NCI-H2081 (cell line): ENCODE measurements at regions not wholly inside any gene's neighbourhood (a gene's known extent, or its start where the extent isn't known, plus 50 kb on each side); places are given as distances from the start of the nearest gene placed in this dataset.
"Not testable (repeated sequence)": the region's sequence is repeated elsewhere in the genome, so short reads cannot be mapped to it uniquely, and the experiment has no call there.

Experiments
- DNase-seq, 2 experiments: peaks; one replicate each; lab custom pipeline; 2025; lab: John Stamatoyannopoulos, UW

- no peak for DNase-seq
Measured at GRCh38 chr20:55685425-55685824, 319.9 kb downstream of the CBLN4 start.

GRCh38 chr20:55684578-55684977 is 320.7 kb downstream of the CBLN4 start:
- DNase-seq, result no peak

DNA sequence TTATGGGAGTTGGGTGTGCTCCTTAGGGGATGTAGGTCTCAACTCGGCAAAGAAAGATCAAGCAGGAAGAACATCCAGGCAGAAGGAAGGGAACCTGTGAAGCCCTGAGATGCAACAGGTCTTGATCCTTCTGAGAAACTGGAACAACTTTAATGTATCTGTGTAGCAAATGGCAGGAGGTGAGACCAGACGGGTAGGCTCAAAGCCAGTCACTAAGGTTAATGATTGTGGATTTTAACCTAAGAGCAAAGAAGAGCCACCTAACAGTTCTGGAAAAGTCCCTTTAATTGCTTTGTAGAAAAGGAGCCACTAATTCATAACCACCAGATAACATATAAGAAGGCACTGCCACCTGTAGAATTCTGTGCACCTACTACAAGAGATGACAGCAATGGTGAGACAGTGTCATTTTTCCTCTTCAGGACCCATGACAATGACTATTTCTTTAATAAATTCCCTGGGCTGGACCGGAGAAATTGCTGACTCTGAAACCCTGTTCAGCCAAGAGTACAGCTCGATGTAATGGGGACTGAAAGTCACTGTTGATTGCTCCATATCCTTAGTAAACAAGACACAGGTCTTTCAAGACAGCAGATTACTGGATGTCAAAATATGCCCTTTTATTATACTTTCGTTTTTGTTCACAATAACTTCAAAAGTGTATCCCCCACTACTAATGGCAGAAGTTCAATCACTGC is 326.2 kb downstream of the CBLN4 start:
- no peak for DNase-seq

DNA sequence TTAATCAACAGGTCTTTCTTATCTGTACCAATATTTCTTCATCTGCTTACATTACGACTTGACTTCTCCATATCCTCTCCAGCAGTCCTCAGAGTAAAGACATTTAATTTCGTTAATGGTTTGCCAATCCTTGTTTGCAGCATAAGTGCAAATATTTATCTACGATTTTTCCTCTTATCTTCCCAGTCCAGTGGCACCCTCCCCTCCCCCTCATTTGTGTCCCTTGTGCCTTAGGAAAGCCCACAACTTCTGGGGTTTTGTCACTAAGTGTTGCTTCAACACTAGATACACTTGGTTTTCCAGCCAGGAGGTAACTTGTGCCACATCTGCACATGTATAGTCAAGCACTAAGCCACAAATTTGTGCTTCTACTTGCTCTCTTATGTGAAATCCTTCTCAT is 327.2 kb downstream of the CBLN4 start:
- DNase-seq, result no peak

GRCh38 chr20:55677011-55677410 is 328.3 kb downstream of the CBLN4 start:
- no peak for DNase-seq

DNA sequence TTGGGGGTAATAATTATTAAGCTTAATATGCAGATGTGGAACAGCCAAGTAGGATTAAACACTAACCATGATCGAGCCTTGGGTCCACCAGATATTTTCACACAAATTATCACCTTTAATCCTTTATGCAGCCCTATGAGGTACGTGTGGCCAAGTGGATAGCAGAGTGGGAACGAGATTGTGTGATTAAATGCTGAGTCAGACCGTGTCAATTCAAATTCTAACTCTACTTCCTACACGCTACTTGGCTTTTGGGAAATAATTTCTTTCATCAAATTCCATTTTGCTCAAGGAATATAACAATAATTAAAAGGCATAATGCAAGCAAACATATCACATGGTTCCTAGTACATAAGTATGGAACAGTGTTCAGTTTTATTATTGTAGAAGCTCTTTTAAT is 329.2 kb downstream of the CBLN4 start:
- DNase-seq, result no peak

- DNase-seq, result no peak
Measured at GRCh38 chr20:55668631-55669030, 336.7 kb downstream of the CBLN4 start.

DNA sequence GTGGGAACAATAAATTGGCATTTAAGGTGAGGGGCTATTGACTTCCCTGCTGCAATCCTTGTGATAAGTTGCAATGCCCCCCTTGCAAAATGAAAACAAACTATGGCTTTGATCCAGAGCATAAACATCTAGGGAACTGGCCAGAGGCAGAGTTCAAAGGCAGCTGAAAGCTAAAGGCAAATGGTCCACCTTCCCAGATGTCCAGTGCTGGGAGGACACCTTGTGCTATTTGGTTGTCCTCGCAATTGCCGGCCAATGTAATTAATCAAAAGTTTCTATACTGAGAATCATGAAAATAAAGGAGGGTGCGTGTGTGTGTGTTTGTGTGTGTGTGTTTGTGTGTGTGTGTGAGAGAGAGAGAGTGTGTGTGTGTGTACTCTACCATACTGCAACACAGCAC is 337.4 kb downstream of the CBLN4 start:
- DNase-seq, result no peak

DNA sequence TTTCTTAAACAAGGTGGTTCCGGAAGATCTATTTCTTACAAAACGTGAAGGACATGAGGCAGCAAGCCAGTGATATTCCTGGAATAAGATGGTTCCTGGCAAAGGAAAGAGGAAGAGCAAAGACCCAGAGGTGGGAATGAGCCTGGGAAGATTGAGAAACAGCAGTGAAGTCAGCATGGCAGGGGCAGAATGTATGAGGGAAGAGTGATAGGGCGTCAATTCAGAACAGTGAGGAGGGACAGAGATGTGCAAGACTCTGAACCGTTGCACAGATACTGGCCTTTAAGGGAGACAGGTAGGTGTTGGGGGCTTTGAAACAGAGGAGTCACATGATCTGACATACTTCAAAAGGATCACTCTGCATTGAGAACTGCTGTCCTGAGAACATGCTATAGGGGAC is 338.3 kb downstream of the CBLN4 start:
- no peak for DNase-seq

DNA sequence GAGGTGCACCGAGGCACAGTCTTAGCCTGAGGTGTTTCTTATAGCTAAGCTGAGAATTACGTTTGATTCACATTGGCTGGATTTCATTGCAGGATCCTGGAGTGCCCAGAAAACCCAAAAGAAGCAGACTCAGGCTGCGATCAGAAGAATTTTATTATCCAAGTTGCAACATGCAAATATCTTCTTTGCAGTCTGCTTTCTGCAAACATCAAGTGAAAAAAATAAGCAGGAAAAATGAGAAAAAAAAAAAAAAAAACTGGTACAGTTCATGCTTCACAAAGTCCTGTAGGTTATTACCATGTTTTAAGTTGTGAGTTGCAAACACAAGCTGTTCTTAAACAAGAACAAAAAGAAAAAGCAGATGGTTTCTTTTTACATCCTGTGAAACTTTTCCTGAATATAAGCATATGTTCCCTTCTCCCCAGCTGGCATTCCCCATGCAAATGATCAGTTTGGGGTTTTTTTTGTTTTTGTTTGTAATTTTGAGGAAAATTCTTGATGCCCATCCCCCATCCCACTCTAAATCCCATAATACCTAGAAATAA is 349.0 kb downstream of the CBLN4 start:
- no peak for DNase-seq

DNA sequence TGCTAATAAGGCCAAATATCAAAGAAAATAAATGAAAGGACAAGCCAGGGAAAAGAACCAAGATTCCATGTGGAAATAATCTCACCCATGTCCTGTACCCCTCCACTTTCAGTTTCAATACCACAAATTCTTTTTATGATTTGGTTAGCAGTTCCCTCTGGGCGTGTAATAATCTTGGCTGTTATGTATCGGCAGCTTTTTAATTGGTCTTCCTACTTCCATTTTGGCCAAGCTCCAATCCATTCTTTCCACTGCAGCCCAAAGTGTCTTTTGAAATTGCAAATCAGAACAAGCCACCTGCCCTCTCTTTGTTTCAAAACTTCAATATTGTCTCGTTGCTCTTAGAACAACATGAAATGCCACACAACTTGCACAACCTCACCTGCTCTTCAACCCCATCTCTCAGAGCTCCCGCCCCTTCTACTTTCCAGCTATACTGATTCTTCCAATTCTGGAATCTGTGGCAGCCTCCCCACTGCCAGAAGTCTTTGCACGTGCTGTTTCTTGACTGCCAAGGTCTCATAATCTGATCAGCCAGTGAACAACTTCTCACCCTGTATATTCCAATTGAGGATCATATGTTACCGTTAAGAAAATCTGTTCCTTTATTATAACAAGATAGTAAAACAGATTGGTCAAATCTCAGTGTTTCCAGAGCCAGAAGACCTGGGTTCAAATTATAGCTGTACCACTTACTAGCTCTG is 354.5 kb downstream of the CBLN4 start:
- DNase-seq, result no peak

DNA sequence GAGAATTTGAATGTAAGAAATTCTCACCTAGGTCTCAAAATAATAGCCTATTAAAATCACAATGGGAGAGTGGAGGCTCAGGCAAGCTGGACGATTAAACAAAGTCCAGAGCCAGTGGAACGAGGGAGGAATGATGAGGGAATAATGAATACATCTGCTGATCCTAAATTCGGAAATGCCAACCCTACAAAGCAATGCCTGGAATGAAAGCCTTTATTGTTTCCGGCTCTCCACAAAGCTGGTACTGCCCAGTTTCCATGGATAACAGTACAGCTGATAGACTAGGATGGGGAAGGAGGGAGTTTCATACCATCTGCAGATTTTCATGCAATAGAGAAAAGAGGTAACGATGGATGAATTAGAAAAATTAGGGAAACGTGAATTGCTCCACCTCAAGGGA is 356.1 kb downstream of the CBLN4 start:
- DNase-seq, result no peak

DNA sequence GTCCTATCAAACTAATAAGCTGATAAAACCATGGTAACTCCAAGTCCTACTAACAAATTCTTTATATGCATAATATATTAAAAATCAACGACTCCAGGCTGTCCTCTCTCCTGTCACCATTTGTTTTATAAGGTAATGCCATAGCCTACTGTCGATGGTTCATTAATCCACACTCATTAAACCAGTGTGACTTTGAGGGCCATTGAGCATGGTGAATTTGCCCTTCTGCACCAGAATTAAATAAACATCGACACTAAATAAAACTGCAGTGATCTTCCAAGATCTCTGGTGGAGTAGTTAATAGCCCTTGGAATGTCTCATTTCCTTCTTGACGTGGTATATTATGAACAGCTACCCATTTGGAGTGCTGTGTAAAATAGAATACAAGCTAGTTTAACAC is 358.5 kb downstream of the CBLN4 start:
- no peak for DNase-seq

DNA sequence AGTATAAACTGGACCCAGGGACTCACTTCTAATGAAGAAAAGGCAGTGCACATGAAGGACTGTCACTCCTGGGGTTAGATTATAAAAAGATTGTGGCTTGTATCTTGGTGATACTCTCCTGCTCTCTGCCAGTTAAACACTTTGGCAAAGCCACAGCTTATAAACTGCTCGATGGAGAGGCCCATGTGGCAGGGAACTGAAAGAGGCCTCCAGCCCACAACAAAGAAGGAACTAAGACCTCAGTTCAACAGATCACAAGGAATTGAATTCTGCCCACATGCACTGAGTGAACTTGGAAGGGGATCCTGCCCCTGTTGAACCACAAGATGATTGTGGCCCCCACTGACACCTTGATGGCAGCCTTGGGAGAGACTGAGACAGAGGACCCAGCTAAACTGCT is 363.8 kb downstream of the CBLN4 start:
- DNase-seq, result no peak

- no peak for DNase-seq
Measured at GRCh38 chr20:55635870-55636269, 369.4 kb downstream of the CBLN4 start.

- DNase-seq, result no peak
Measured at GRCh38 chr20:55632592-55632991, 372.7 kb downstream of the CBLN4 start.

DNA sequence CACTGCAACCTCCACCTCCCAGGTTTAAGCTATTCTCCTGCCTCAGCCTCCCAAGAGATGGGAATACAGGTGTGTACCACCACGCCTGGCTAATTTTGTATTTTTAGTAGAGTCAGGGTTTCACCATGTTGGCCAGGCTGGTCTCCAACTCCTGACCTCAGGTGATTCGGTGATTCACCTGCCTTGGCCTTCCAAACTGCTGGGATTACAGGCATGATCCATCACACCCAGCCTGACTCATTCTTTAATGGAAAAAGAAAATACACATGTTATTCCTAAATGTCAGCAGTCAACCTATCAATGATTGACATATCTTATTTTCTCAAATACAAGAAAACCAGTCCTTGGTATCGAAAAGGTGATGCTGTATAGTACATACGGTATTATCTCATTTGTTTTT is 376.2 kb downstream of the CBLN4 start:
- not testable (repeated sequence) for DNase-seq

DNA sequence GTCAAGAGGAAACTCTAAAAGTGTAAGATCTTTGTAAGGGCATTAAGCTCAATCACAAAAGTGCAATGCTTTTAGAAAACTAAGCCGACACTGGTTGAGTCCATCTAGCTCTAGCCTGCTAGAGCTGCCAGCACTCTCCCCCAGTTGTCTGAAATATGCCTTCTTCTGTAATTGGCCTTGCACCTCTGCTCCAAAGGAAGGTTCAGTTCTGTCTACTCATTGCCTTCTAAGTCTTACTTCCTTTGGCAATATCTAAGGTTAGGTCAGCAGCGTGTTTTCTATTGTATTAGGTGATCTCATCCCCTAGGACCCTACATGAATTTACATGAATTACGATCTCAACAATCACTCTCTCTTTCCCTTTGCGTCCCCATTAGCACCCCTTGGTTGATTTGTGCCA is 378.6 kb downstream of the CBLN4 start:
- DNase-seq, result no peak

- DNase-seq, result no peak
Measured at GRCh38 chr20:55616367-55616766, 389.0 kb downstream of the CBLN4 start.

DNA sequence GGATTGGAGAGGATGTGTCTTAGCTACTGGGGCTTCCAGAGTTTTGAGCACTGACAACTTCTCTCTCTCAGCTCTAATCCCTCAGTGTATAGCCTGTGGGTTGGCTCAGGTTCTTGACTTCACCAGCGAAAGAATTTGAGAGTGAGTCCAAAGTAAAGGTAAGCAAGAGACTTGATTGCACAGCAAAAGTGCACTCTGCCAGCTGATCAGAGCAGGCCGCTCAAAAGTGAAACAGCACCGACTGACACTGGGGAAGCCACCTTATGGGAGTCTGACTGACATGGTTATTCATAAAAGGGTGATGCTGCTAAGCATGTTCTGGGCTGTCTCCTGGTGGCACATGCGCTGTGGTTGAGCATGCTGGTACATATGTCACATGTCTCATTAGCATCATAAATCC is 389.5 kb downstream of the CBLN4 start:
- no peak for DNase-seq

DNA sequence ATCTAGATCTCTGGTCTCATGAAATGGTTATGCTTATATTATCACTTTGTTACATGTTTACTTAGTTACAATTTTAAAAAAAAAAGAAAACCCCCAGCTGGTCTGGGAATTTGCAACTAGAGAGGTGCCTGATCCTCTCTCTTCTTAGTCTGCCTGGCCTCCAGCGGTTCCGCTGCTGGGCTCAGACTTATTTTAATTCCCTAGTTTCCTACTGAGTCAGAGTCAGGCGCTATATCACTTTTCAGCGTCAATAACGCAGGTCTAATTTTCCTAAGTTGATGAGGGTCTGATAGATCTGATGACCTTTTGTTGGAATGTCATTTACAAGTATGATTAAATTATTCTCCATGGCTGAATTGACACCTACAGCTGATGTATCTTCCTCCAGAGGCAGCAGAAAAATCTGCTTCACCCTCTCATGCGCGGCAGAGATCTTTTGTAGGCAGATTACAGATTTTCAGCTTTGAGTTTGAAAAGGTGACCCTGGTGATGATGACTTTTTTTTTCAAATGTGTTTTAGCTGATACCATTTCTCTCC is 391.0 kb downstream of the CBLN4 start:
- no peak for DNase-seq

- no peak for DNase-seq
Measured at GRCh38 chr20:55610756-55611155, 394.6 kb downstream of the CBLN4 start.

GRCh38 chr20:55605594-55605993 is 399.7 kb downstream of the CBLN4 start:
- no peak for DNase-seq
